H1 (cell line): ENCODE measurements at regions not wholly inside any gene's neighbourhood (a gene's known extent, or its start where the extent isn't known, plus 50 kb on each side); places are given as distances from the start of the nearest gene placed in this dataset.

Experiments
- ATF3 ChIP-seq: IDR thresholded peaks from 2 replicates; pipeline ENCODE4 v1.6.1; 2011; ENCODE audit warnings: low read depth, mild to moderate bottlenecking, low read length; ENCODE audit not compliant: insufficient read depth
- CBX8 ChIP-seq: fragments of 300-800, 300-1000 bp; sonication (generic); IDR thresholded peaks from 2 replicates; pipeline ENCODE4 v1.7.1; 2016; ENCODE audit warnings: low read depth, low read length, borderline replicate concordance
- CTCF ChIP-seq, 3 experiments: IDR thresholded peaks; 1 replicate in 2 of 3; 2 replicates in 1 of 3; pipeline versions ENCODE4 v1.5.1 to v1.6.1; 2011; ENCODE audit warnings: low read length in 3 of 3, mild to moderate bottlenecking in 3 of 3, inconsistent platforms in 2 of 3, low read depth in 1 of 3, moderate library complexity in 1 of 3; ENCODE audit not compliant: insufficient read depth in 1 of 3; ENCODE audit errors: control extremely low read depth in 1 of 3
- EZH2 ChIP-seq: fragments of 200-600 bp; sonication (generic); IDR thresholded peaks from 2 replicates; pipeline ENCODE4 v1.7.1; 2012; ENCODE audit warnings: low read depth, mild to moderate bottlenecking, moderate library complexity, low read length, inconsistent platforms; ENCODE audit not compliant: severe bottlenecking
- JUND ChIP-seq: IDR thresholded peaks from 2 replicates; pipeline ENCODE4 v1.6.1; 2011; ENCODE audit warnings: mild to moderate bottlenecking, improper control_type of control experiment, low read length
- KDM5A ChIP-seq: fragments of 200-600 bp; IDR thresholded peaks from 2 replicates; pipeline ENCODE4 v1.7.1; 2012; ENCODE audit warnings: mild to moderate bottlenecking, low read length, inconsistent platforms, mixed read lengths
- POLR2A ChIP-seq, 2 experiments: IDR thresholded peaks; 1 replicate in 1 of 2; 2 replicates in 1 of 2; pipeline ENCODE4 v1.6.1; 2011; ENCODE audit warnings: low read depth in 2 of 2, low read length in 2 of 2, mild to moderate bottlenecking in 2 of 2; ENCODE audit errors: control extremely low read depth in 1 of 2
- SIRT6 ChIP-seq: IDR thresholded peaks from one replicate; pipeline ENCODE4 v1.7.1; 2012; ENCODE audit warnings: low read length, inconsistent platforms
- SP2 ChIP-seq: IDR thresholded peaks from 2 replicates; pipeline ENCODE4 v1.6.1; 2012; ENCODE audit warnings: mild to moderate bottlenecking, low read length, inconsistent platforms
- USF2 ChIP-seq: IDR thresholded peaks from 2 replicates; pipeline ENCODE4 v1.6.1; 2011; ENCODE audit warnings: low read length, improper control_type of control experiment

- no peak for TF ChIP-seq POLR2A (IDR thresholded peaks at IDR 0.05; ENCODE audit: control extremely low read depth in 1 of 2, low read depth in 2 of 2, low read length in 2 of 2)
- TF ChIP-seq USF2, result no peak
- TF ChIP-seq CBX8, result no peak
- TF ChIP-seq SP2, result no peak
- no peak for TF ChIP-seq SIRT6
- no peak for TF ChIP-seq CTCF (IDR thresholded peaks at IDR 0.05; ENCODE audit: control extremely low read depth in 1 of 3, insufficient read depth in 1 of 3, low read depth in 1 of 3, low read length in 3 of 3)
- no peak for TF ChIP-seq JUND
- no peak for TF ChIP-seq EZH2
- TF ChIP-seq ATF3, result no peak
- TF ChIP-seq KDM5A, result no peak
Observed at GRCh38 chr7:116447966-116448839, 51.3 kb upstream of the CAV2 start.
